KOPT-K1 (cell line): ENCODE measurements at regions not wholly inside any gene's neighbourhood (a gene's known extent, or its start where the extent isn't known, plus 50 kb on each side); places are given as distances from the start of the nearest gene placed in this dataset.

Source experiments
- H3K27ac ChIP-seq: fragments of 200-600 bp; sonication (generic); 2 replicates; pipeline ENCODE4 v1.5.1; 2016; ENCODE audit warnings: antibody characterized with exemption, mild to moderate bottlenecking, low read depth, low read length; ENCODE audit not compliant: poor library complexity, severe bottlenecking
- H3K36me3 ChIP-seq: fragments of 200-600 bp; sonication (generic); 2 replicates; pipeline ENCODE4 v1.5.1; 2017; ENCODE audit warnings: antibody characterized with exemption, mild to moderate bottlenecking, low read length, moderate library complexity; ENCODE audit not compliant: insufficient read depth
- H3K9me3 ChIP-seq: fragments of 200-600 bp; sonication (generic); 2 replicates; pipeline ENCODE4 v1.5.1; 2017; ENCODE audit warnings: antibody characterized with exemption, low read length, mild to moderate bottlenecking; ENCODE audit not compliant: insufficient read depth, poor library complexity, severe bottlenecking

DNA sequence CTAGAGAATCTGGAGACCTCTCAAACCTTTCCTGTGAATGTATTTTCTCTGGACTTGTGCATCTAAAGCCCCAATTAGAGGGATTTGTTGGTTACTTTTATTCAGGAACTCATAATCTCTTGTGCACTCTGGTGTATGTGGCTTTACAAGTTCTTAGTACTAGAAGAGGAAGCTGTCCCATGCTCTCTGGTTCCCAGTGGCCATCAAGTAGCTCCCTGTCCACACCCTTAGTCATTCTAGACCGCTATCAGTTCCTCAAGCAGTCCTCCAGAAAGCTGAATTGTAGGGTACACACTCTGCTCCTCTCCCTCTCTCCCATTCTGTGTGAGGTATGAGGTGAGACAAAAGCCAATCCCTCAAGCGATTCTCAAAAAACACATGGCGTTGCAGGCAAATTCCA lies 470.3 kb downstream of the PTPRC start:
- Histone ChIP-seq H3K36me3 (peaks cover 24% of the 10 kb centered on the region; the same call in 1 of the 2 replicates), H3K9me3 (peaks cover 46% of the 10 kb centered on the region)

DNA sequence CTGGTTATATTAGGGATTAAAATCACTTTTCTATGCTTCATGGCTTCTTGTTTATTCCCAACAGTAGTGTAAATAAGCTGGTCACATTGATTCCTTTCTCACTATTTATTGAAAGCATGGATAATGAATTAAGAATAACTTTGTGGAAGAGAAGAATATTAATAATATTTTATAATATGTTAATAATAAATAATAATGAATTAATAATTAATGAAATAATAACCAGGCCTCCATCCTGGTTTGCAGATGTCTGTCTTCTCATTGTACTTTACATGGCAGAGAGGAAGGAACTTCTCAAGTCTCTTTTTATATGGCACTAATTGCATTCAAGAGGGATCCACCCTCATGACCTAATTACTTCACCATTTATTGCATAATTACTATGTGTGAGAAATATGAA lies 473.5 kb downstream of the PTPRC start:
- Histone ChIP-seq H3K36me3 (peaks cover 19% of the 10 kb centered on the region; the same call in 1 of the 2 replicates), H3K27ac (peak overlapping the region; percentile 88), H3K9me3 (peaks cover 23% of the 10 kb centered on the region)

More for the DNA sequence above, 470.3 kb downstream of the PTPRC start:
- peak overlapping the region; percentile 88 for H3K27ac ChIP-seq

DNA sequence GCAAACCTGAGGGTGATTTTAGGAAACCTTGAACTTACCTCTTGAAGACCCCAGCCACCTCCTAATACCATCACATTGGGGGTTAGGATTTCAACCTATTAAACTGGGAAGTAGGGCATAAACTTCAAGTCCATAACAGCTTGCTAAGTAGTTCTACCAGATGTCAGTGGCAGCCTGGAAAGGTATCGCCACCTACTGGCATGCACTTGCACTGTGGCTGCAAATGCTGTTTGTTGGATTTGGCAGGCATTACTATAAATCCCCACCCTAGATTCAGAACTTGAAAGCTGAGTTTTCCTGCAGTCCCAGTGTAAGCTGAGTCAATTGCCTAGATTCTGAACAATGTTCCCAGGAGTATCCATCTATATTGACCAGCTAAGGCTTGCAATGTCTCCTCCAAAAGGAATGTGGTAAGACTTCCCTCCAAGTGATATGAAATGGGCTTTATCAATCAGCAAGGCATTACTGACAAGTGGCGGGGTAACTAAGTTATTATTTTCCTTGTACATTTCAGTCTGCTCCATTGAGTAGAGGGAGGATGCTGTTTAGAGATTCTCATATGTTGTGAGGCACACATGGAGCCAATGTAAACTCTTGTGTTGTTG lies 474.5 kb downstream of the PTPRC start:
- peaks cover 15% of the 10 kb centered on the region; the same call in 1 of the 2 replicates for H3K36me3 ChIP-seq
- peaks cover 13% of the 10 kb centered on the region for H3K9me3 ChIP-seq
- peak overlapping the region; percentile 88 for H3K27ac ChIP-seq

DNA sequence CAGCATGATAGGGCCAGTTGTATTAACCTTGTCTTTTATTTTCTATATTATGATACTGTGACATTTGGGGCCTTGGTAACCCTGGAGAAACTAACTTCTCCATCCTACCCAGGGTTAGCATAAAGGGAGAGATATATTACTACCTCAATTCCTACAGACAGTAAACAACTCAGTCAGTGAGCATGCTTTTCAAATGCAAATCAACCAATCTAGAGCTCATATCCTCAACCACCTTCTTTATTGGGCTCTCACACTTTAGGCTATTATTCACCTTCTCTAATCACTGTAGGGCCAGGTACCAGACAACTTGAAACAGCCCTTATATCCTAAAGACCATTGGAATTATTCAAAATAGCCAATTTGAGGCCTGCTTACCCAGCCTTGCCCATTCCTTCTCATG lies 477.6 kb downstream of the PTPRC start:
- Histone ChIP-seq H3K36me3 (peaks cover 15% of the 10 kb centered on the region; the same call in 1 of the 2 replicates), H3K9me3 (peaks cover 13% of the 10 kb centered on the region), H3K27ac (peak overlapping the region; percentile 80)

DNA sequence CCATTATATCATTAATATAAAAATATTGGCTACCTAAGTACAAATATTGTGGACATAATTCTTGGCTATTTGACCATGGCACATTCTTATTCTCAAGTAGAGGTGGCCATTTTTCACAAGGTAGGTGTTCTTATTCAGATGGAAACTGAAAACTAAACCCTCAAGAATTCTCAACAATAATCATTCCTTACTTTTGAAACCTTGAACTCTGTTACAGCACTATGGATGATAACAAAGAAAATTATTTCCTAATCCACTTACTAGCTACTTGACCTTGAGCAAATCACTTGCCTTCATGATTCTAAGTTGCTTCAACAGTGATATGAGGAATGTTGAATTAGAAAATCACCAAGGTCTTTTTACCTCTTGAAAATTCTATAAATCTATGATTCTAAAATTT lies 482.2 kb downstream of the PTPRC start:
- Histone ChIP-seq H3K27ac (peak overlapping the region; percentile 80), H3K36me3 (no peaks in the 10 kb centered on the region), H3K9me3 (no peaks in the 10 kb centered on the region)

DNA sequence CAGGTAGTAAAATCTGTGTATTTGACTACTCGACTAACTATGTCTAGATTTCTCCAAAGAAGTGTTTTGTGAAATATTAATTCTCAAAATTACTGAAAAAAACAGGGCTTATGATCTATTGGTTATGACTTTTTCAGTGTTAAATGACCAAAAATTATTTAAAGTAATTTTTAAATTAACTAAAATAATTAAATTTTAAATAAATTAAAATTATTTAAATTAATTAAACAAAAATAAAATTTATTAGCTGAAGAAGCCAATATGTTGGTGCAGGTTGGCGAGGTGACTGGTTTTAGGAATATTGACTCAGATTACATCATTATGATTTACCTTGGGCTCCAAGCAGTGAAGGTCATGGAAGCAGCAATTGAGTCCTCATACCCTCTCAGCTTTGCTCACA lies 483.2 kb downstream of the PTPRC start:
- Histone ChIP-seq H3K27ac (peak overlapping the region; percentile 80), H3K36me3 (no peaks in the 10 kb centered on the region)

DNA sequence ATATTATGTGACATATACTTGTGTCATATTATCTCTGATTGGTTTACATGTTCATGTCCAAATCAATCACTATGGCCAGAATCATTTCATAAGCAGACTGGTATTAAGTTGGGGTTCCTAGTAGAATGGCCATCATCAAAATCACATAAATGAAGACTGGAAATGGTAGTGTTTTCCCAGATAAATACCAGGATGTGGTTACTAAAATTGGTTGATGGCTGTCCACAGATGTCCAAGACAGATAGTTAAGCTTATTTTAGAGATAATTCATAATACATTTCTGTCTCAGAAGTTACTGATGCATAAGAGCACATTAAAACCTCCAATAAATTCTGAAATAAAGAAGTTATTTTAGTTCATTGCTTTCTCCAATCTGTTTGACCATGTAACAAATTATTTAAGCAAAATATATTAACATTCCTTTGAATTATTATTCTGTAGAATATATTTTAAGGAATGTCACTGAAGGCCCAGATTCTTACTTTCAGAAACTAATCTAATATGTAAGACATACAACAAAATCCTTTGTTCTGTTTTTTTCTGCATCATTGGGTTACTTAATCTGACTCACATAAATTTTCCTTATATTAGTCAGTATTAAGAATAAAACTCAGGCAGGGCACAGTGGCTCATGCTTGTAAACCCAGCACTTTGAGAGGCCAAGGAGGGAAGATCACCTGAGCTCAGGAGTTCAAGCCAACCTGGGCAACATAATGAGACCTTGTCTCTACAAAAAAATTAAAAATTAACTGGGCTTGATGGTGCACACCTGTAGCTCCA lies 483.9 kb downstream of the PTPRC start:
- H3K27ac ChIP-seq = peak overlapping the region; percentile 80
- H3K36me3 ChIP-seq = no peaks in the 10 kb centered on the region
- H3K9me3 ChIP-seq = no peaks in the 10 kb centered on the region

More for the DNA sequence above, 483.2 kb downstream of the PTPRC start:
- H3K9me3 ChIP-seq = no peaks in the 10 kb centered on the region

DNA sequence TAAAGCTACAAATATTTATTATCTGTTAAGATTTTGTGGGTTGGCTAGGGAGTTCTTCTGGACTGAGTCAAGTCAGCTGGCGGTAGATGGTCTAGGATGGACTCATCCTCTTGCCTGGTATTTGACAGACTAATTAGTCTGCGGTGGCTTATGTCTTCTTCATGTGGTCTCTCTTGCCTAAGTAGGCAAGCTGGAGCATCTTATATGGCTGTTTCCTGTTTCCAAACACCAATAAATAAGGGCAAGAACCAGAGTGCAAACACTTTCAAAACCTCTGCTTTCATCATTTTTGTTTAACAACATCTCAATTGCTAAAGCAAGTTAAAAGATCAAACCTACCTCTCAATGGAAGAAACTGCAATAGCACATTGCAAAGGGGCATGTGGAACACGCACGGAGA lies 484.8 kb downstream of the PTPRC start:
- Histone ChIP-seq H3K9me3 (no peaks in the 10 kb centered on the region), H3K36me3 (no peaks in the 10 kb centered on the region), H3K27ac (peak overlapping the region; percentile 80)

DNA sequence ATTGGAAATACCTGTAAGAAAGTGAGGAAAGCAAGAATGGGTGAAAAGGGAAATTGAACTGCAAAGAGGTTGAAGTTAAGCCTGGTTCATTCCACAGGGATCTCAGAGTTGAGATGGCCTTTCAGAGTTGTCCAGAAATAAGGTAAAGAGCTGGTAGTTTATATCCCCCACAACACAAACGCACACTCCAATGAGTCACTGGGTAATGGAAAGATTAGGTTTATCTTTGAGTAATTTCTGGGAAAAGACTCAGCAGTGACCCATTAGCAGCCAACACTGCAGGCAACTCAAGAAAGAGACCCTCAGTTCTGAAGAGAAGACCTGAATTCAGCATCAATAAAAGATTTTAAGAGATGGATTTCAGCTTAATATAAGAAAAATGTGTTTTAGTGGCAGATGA lies 485.5 kb downstream of the PTPRC start:
- Histone ChIP-seq H3K9me3 (no peaks in the 10 kb centered on the region), H3K27ac (peak overlapping the region; percentile 80), H3K36me3 (no peaks in the 10 kb centered on the region)

DNA sequence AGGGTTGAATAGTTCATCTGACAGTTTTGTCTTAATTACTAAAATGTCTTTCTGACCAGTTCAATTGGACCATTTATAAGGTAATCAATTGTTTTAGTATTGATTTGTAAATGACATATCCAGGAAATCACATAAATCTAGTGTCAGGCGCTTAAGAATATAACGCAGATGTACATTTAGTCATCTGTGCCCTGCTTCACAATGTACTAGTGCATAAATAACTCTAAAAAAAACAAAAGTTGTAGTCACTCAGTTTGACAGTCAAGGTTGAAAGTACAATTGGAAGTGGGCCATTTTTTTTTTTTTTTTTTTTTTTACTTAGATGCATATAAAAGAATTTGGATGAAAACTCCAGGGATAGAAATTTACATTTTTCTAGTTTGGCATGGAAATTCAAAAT lies 490.4 kb downstream of the PTPRC start:
- Histone ChIP-seq H3K36me3 (no peaks in the 10 kb centered on the region), H3K27ac (no peak overlapping the region), H3K9me3 (peaks cover 10% of the 10 kb centered on the region)

DNA sequence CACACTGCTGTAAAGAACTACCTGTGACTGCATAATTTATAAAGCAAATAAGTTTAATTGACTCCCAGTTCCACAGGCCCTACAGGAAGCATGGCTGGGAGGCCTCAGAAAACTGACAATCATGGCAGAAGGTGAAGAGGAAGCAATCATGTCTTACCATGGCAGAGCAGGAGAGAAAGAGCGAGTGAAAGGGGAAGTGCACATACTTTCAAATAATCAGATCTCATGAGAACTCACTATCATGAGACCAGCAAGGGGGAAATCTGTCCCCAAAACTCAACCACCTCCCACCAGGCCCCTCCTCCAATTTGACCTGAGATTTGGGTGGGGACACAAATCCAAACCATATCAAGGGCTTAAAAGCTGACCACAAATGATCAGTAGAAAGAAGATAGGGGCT lies 493.2 kb downstream of the PTPRC start:
- Histone ChIP-seq H3K27ac (no peak overlapping the region), H3K9me3 (peaks cover 10% of the 10 kb centered on the region), H3K36me3 (no peaks in the 10 kb centered on the region)

DNA sequence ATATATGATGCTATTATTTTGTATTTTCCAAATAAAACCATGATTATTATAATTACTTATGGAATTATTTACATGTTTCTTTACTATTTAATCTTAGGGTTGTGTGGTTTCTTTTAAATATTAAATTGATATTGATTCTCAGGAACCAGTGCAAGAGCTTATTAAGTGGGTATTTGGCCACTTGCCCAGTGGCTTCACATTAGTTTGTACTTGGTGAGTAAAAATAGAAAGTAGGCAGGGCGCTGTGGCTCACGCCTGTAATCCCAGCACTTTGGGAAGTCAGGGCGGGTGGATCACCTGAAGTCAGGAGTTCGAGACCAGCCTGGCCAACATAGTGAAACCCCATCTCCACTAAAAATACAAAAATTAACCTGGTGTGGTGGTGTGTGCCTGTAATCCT lies 497.1 kb downstream of the PTPRC start:
- no peaks in the 10 kb centered on the region for H3K36me3 ChIP-seq
- peaks cover 10% of the 10 kb centered on the region for H3K9me3 ChIP-seq
- no peak overlapping the region for H3K27ac ChIP-seq

DNA sequence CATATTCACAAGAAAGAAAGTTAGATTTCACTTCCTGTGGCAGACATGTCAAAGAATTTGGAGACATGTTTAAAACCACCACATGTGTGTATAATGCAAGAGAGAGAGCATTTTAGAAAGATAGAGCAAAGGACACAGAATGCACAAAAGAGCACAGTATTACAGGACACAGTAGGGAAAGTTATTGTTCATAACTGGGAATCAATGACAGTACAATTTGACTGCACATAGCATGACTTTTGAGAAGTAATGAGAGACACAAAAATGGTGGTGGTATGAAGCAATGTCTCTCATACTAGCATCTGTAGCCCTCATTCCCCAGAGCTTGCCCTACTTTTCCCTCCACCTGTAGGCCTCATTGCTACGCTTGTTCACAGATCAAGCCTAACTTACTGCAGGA lies 499.2 kb downstream of the PTPRC start:
- Histone ChIP-seq H3K27ac (peak overlapping the region; percentile 62), H3K36me3 (no peaks in the 10 kb centered on the region), H3K9me3 (no peaks in the 10 kb centered on the region)

DNA sequence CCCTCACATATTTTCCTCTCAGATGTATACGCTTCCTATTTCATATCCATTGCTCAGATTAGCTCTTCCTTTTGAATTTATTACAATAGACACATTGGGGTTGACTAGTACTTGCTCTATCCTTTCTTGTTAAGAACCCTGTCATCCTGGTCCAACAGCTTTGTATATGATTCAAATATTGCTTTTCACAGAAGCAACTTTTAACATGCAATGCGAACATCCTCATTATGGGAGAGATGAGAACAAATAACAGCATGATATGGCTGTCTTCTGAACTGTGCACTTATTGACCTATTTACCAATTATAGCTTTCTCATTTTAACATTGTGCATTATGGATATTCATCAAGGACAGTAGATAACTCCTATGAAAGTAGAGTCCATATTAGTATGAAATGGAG lies 510.8 kb downstream of the PTPRC start:
- H3K36me3 ChIP-seq = no peaks in the 10 kb centered on the region
- H3K27ac ChIP-seq = peak overlapping the region; percentile 99
- H3K9me3 ChIP-seq = no peaks in the 10 kb centered on the region

DNA sequence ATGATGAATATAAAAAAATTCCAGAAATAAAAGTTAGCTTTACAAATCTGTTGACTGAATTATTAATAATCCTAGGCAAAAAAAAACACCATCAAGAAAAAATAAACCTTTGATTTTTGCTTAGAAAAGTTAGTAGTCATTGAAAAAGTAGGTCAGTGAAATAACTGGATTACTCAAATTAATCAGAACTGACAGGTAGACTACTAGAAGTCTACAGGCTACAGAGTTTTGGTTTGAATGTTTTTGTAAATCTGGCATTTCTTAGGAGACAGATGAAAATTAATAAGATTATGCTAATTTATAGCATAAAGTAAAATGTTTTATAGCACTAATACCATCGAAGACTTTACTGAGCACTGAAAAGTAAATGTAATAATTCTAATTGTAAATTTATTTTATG lies 511.9 kb downstream of the PTPRC start:
- H3K9me3 ChIP-seq = no peaks in the 10 kb centered on the region
- peak overlapping the region; percentile 99 for H3K27ac ChIP-seq

More for the DNA sequence above, 511.9 kb downstream of the PTPRC start:
- no peaks in the 10 kb centered on the region for H3K36me3 ChIP-seq
